WERI-Rb-1 (cell line): ENCODE measurements at regions not wholly inside any gene's neighbourhood (a gene's known extent, or its start where the extent isn't known, plus 50 kb on each side); places are given as distances from the start of the nearest gene placed in this dataset.

Experiments
- DNase-seq: peaks from one replicate; pipeline ENCODE4 v3.0.0-alpha.2; 2020
- H3K27ac ChIP-seq: fragments of 250-450 bp; sonication (Bioruptor Pico); 2 replicates; pipeline ENCODE4 v1.5.1; 2020; ENCODE audit warnings: mild to moderate bottlenecking, moderate library complexity
- H3K27me3 ChIP-seq: fragments of 250-450 bp; sonication (Bioruptor Pico); 2 replicates; pipeline ENCODE4 v1.5.1; 2021; ENCODE audit warnings: mild to moderate bottlenecking, low read depth, moderate library complexity; ENCODE audit not compliant: insufficient read depth, severe bottlenecking
- H3K36me3 ChIP-seq: fragments of 250-450 bp; sonication (Bioruptor Pico); 2 replicates; pipeline ENCODE4 v1.5.1; 2020; ENCODE audit warnings: mild to moderate bottlenecking, moderate library complexity
- H3K4me3 ChIP-seq: 2 replicates; pipeline ENCODE4 v1.5.1; 2011; ENCODE audit warnings: low read depth, mild to moderate bottlenecking, control low read depth, low read length
- H3K9me3 ChIP-seq: fragments of 250-450 bp; sonication (Bioruptor Pico); 2 replicates; pipeline ENCODE4 v1.5.1; 2021; ENCODE audit warnings: mild to moderate bottlenecking, moderate library complexity; ENCODE audit not compliant: severe bottlenecking
- TF ChIP-seq, protein P1 (sequence below): IDR thresholded peaks from 2 replicates; pipeline ENCODE4 v1.5.1; 2011; ENCODE audit warnings: low read depth, mild to moderate bottlenecking, control low read depth, inconsistent platforms, low read length

DNA sequence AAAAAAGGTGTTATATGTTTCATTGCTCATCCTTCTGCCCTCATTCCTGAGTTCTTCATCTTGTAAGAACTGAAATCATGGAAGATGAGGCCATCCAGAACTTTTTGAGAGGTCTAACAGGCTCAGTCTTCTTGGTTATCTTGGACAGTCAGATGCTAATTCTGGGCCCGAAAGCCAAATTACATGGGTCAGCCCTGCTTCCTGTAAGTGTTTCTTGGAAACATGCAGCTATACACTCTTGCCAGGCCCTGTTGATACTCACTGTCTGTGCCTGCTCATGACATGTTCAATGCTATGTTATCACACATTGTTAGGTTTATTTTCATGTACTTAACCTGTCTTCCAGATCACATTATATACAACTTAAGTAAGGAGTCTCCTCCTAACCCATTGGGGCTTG, 542.5 kb downstream of the NUF2 start:
- Histone ChIP-seq H3K4me3 (no peak overlapping the region), H3K27ac (no peak overlapping the region), H3K36me3 (no peaks in the 10 kb centered on the region), H3K27me3 (no peaks in the 10 kb centered on the region), H3K9me3 (peaks cover 11% of the 10 kb centered on the region)
- DNase-seq: no peak
- TF ChIP-seq, protein P1, sequence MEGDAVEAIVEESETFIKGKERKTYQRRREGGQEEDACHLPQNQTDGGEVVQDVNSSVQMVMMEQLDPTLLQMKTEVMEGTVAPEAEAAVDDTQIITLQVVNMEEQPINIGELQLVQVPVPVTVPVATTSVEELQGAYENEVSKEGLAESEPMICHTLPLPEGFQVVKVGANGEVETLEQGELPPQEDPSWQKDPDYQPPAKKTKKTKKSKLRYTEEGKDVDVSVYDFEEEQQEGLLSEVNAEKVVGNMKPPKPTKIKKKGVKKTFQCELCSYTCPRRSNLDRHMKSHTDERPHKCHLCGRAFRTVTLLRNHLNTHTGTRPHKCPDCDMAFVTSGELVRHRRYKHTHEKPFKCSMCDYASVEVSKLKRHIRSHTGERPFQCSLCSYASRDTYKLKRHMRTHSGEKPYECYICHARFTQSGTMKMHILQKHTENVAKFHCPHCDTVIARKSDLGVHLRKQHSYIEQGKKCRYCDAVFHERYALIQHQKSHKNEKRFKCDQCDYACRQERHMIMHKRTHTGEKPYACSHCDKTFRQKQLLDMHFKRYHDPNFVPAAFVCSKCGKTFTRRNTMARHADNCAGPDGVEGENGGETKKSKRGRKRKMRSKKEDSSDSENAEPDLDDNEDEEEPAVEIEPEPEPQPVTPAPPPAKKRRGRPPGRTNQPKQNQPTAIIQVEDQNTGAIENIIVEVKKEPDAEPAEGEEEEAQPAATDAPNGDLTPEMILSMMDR: no peak

DNA sequence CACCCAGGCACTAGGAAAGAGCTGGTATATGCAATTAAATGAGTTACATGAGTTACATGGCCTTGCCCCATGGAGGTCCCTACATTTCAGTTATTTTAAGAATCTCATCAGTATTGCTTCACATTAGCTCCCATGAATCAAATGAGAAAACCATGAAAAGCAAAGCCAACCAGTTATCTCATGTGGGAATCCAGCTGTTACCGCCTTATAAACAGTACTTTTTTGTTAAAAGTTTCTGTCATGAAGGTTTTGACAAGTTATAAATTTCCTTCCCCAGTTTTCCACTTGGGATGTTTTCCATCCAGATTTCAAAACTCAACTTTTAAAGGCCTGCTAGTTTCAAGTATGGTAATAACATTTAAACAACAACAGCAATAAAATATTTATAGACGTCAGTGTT, 544.8 kb downstream of the NUF2 start:
- no peak overlapping the region for H3K27ac ChIP-seq
- H3K9me3 ChIP-seq: peaks cover 11% of the 10 kb centered on the region
- TF ChIP-seq, protein P1: no peak
- DNase-seq: no peak
- H3K36me3 ChIP-seq: no peaks in the 10 kb centered on the region
- H3K4me3 ChIP-seq: no peak overlapping the region
- H3K27me3 ChIP-seq: no peaks in the 10 kb centered on the region

GRCh38 chr1:163870666-163871065, 548.9 kb downstream of the NUF2 start:
- DNase-seq: no peak
- Histone ChIP-seq H3K36me3 (no peaks in the 10 kb centered on the region), H3K27me3 (no peaks in the 10 kb centered on the region), H3K27ac (no peak overlapping the region), H3K9me3 (peaks cover 11% of the 10 kb centered on the region), H3K4me3 (no peak overlapping the region)
- TF ChIP-seq, protein P1: no peak

GRCh38 chr1:163872067-163872466, 550.3 kb downstream of the NUF2 start:
- Histone ChIP-seq H3K36me3 (no peaks in the 10 kb centered on the region), H3K9me3 (peaks cover 11% of the 10 kb centered on the region), H3K27me3 (no peaks in the 10 kb centered on the region), H3K4me3 (no peak overlapping the region), H3K27ac (no peak overlapping the region)
- TF ChIP-seq, protein P1: no peak
- no peak for DNase-seq

- Histone ChIP-seq H3K27me3 (no peaks in the 10 kb centered on the region), H3K27ac (no peak overlapping the region), H3K36me3 (no peaks in the 10 kb centered on the region), H3K9me3 (peaks cover 5% of the 10 kb centered on the region), H3K4me3 (no peak overlapping the region)
- no peak for DNase-seq
- TF ChIP-seq, protein P1: peak; percentile 54
These were observed 552.3 kb downstream of the NUF2 start for GRCh38 chr1:163874070-163874469.

GRCh38 chr1:163875200-163875926, 553.6 kb downstream of the NUF2 start:
- no peak overlapping the region for H3K27ac ChIP-seq
- H3K27me3 ChIP-seq: no peaks in the 10 kb centered on the region
- peaks cover 5% of the 10 kb centered on the region for H3K9me3 ChIP-seq
- TF ChIP-seq, protein P1: no peak
- no peaks in the 10 kb centered on the region for H3K36me3 ChIP-seq
- DNase-seq: no peak
- H3K4me3 ChIP-seq: no peak overlapping the region
